HG02840 (cell line): ENCODE measurements at regions not wholly inside any gene's neighbourhood (a gene's known extent, or its start where the extent isn't known, plus 50 kb on each side); places are given as distances from the start of the nearest gene placed in this dataset.
"Not testable (repeated sequence)": the region's sequence is repeated elsewhere in the genome, so short reads cannot be mapped to it uniquely, and the experiment has no call there.

Experiments used
- ATAC-seq: cut with Tn5 transposase; IDR thresholded peaks from one replicate; pipeline ENCODE4 v1.9.1; 2021; ENCODE audit warnings: mild to moderate bottlenecking, moderate library complexity, moderate number of reproducible peaks; ENCODE audit not compliant: unreplicated experiment, low FRiP score

DNA sequence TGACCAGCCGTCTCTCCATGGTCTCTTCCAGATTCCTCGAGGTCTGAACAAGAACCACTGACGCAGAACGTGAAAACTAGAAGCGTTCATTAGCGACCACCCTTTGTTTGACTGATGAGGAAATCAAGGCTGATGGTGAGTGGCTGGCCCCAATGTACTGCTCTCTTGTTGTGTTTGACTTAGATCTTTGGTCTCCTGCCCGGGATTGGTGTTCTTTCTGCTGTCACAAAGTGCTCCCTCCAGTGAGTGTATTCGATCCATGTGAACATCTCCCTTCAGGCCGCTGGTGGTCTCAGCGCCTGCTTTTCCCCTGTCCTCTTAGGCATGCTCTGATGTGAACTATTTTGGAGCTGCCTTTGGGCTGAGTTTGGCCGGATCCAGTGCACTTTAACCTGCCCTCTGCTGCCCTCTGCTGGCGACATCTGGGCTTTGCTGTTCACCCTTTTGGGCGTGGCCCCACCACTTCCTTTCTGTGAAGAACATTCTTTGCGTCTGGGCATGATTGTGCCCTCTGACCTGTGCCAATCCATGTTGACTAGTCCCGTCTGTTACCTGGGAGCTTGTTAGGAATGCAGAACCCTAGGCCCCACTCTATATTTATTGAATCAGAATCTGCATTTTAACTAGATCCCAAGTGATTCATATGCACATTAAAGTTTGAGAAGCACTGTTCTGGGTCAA, 279.1 kb downstream of the TTC6 start:
- ATAC-seq: peak; percentile 92

DNA sequence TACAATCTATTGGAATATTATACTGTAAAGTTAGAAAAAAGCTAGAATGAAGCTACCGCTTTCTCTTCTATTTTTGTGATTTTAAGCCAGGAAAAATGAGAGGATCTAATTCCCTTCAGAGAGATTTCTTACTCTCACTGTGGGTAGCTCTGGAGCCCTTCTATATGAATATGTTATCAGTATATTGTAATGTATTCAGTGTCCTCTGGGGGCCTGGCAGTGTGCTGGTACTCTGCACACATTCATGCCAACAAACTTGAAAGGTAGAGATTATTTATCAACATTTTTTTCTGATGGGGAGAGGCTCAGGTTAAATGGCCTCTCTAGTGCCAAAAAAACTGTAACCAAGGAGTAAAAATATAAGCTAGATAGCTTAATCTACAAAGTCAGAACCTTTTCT, 292.8 kb downstream of the TTC6 start:
- ATAC-seq: no peak

- ATAC-seq: no peak
Observed at GRCh38 chr14:37889087-37889486, 293.7 kb downstream of the TTC6 start.

GRCh38 chr14:37890095-37890494, 294.7 kb downstream of the TTC6 start:
- ATAC-seq: no peak

- ATAC-seq: not testable (repeated sequence)
Observed at GRCh38 chr14:37891500-37891899, 296.1 kb downstream of the TTC6 start.

DNA sequence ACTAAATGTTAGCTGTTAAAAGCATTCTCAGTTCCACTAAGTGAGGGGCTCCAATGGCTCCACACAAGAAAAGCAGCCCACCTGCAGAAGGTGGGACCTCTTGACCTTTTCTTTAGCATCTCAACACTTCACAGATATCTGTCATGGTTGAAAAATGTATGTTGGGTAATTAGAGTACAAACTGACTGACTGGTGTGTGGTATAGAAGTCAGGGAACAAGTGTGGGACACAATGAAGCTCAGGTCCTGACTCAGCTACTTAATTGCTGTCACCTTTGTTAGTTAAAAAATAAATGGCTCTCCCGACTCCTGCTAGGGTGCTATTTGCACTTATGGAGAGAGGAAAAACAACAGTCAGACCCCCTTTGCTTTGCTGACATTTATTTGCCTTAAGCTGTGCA, 299.0 kb downstream of the TTC6 start:
- no peak for ATAC-seq

GRCh38 chr14:37899365-37899764, 303.9 kb downstream of the TTC6 start:
- ATAC-seq: no peak

DNA sequence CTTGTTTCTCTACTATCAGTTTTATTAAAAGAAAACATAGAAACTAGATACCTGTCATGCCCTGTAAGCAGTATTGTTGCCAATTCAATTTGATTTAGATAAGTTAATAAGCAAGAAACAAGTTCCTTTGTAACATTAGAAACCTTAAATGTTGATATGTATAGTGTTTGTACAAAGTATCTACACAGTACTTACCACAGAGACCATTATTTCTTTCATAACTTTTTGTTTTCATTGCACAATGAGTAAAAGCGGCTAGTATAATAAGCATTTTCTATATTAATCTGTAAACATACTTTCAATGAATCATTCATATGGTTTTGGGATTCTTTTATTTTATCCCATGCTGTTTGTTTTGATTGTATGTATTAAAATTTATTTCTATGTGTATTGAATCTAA, 305.1 kb downstream of the TTC6 start:
- no peak for ATAC-seq

DNA sequence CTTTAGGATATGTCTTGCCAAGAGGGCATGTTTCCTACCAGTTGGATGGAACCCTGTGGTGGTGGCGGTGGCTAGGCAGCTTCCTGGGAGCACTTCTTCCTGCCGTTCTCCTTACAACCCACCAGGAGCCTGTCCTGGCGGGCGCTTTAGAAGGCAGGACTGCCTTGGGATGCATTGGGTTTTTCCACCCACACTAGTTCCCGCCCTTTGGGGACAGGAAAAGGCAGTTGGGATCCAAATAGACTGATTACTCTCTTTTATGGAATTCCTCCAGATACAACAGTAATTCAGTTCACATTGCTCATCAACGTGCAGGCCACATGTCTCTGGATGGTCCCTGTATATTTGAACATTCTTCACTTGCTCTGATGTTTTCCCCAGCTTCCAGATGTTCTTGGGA, 305.7 kb upstream of the SSTR1 start:
- ATAC-seq: no peak

DNA sequence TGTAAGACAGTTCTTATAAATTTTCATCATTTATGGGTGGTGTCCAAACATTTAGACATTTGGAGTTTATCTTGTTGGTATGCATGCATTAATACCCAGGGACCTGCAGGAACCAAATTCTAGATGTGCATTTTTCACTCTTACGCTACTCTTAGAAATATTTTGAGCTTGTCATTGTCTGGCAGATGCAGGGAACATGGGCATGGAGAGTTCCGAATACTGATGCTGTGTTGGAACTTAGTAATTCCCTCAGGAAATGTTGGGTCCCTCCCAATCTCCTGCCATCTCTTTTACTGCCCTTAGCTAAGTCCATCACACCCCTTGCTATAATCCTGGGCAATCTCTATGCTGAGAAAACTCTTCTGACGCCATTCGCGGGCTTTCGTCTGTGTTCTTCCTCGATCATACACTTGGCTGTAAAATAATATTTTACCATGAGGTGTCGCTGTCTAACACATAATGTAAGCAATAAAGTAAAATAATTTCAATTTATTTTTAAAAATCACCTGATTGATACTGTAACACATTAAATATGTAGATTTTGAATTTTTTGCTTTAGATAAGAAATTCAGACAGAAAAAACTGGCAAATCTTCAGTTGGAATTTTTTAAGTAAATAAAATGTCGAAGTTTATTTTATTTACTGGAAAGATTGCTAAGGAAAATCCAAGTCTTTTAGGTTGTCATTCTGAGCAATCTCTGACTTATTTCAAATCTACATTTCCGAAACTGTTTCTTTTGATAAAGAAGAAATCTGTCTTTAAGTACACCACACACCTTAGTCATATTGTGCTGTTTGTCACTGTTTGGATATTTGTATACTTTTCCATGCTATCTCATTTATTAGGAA, 304.1 kb upstream of the SSTR1 start:
- ATAC-seq: no peak

- ATAC-seq: no peak
Observed at GRCh38 chr14:37924622-37925021, 283.1 kb upstream of the SSTR1 start.

GRCh38 chr14:37932008-37932407, 275.7 kb upstream of the SSTR1 start:
- no peak for ATAC-seq

GRCh38 chr14:37932481-37932880, 275.2 kb upstream of the SSTR1 start:
- no peak for ATAC-seq

- no peak for ATAC-seq
Observed at GRCh38 chr14:37936971-37937370, 270.7 kb upstream of the SSTR1 start.

GRCh38 chr14:37939442-37940028, 268.2 kb upstream of the SSTR1 start:
- no peak for ATAC-seq

GRCh38 chr14:37945959-37946358, 261.7 kb upstream of the SSTR1 start:
- no peak for ATAC-seq

DNA sequence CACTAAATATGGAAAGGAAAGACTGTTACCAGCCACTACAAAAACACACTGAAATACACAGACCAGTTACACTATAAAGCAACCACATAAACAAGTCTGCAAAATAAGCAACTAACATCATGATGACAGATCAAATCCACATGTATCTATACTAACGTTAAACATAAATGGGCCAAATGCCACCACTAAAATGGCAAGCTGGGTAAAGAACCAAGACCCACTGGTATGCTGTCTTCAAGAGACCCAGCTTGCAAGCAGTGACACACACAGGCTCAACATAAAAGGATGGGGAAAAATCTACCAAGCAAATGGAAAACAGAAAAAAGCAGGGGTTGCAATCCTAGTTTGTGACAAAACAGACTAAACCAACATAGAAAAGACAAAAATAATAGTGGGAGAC, 260.9 kb upstream of the SSTR1 start:
- ATAC-seq: no peak

- no peak for ATAC-seq
Observed at GRCh38 chr14:37948266-37948665, 259.4 kb upstream of the SSTR1 start.

DNA sequence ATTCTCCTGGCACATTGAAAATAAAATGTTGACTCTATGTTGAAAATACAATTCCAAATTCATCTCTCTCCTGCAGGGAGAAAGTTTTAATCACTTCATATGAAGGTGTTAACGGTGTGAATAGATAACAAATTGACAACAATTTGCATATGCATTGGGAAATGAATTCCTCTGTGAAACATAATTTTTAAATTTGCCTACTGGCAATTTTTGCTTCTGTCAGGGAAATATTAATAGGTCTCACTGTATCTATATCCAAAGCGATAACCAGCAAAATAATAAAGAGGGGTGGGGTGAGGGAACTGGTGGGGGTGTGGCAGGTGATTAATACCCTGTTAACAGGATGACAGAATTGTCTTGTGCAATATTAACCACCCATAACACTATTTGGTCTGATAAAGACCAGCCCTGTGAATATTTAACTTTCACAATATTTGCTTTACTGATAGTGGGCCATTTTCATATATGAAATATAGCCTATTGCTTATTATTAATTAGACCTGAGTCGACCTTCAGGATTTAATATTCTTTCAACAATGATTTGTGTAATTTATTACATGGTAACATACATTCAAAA, 239.0 kb upstream of the SSTR1 start:
- ATAC-seq: no peak

- no peak for ATAC-seq
Observed at GRCh38 chr14:37969511-37969979, 238.2 kb upstream of the SSTR1 start.

- ATAC-seq: no peak
Observed at GRCh38 chr14:37970696-37971095, 237.0 kb upstream of the SSTR1 start.
